ENCODE measurements at regions not wholly inside any gene's neighbourhood (a gene's known extent, or its start where the extent isn't known, plus 50 kb on each side); places are given as distances from the start of the nearest gene placed in this dataset.
A peak's percentile ranks its signal among the peaks of the same experiment; 100 is the strongest.
"Not testable (repeated sequence)": the region's sequence is repeated elsewhere in the genome, so short reads cannot be mapped to it uniquely, and the experiment has no call there.

GRCh38 chr1:182261655-182262054 is 129.9 kb downstream of the GLUL start:
- peaks cover 0 to 14% of the 10 kb centered on the region in 2 donors for H3K4me1 Mint-ChIP-seq
- peaks cover 0 to 1% of the 10 kb centered on the region in 2 donors for H3K9me3 Mint-ChIP-seq
- H3K27ac Mint-ChIP-seq = no peak overlapping the region
- H3K27me3 Mint-ChIP-seq = peaks cover 0 to 6% of the 10 kb centered on the region in 2 donors
- ATAC-seq (replicated peaks) = no peak
- DNase-seq = no peak
- H3K36me3 Mint-ChIP-seq = no peaks in the 10 kb centered on the region
- H3K4me3 Mint-ChIP-seq = no peak overlapping the region

GRCh38 chr1:182260516-182260915 is 131.1 kb downstream of the GLUL start:
- no peak for ATAC-seq (replicated peaks)
- H3K9me3 Mint-ChIP-seq = peaks cover 0 to 1% of the 10 kb centered on the region in 2 donors
- no peak overlapping the region for H3K4me3 Mint-ChIP-seq
- peaks cover 0 to 6% of the 10 kb centered on the region in 2 donors for H3K27me3 Mint-ChIP-seq
- H3K4me1 Mint-ChIP-seq = peaks cover 0 to 14% of the 10 kb centered on the region in 2 donors
- no peak for DNase-seq
- no peaks in the 10 kb centered on the region for H3K36me3 Mint-ChIP-seq
- H3K27ac Mint-ChIP-seq = no peak overlapping the region

- DNase-seq = no peak
- Mint-ChIP-seq H3K36me3 (no peaks in the 10 kb centered on the region), H3K27me3 (peaks cover 0 to 6% of the 10 kb centered on the region in 2 donors), H3K27ac (no peak overlapping the region), H3K9me3 (peaks cover 0 to 1% of the 10 kb centered on the region in 2 donors), H3K4me3 (no peak overlapping the region), H3K4me1 (peaks cover 0 to 14% of the 10 kb centered on the region in 2 donors)
- no peak for ATAC-seq (replicated peaks)
Observed at GRCh38 chr1:182259968-182260367, 131.6 kb downstream of the GLUL start.

GRCh38 chr1:182259229-182259872 is 132.2 kb downstream of the GLUL start:
- Mint-ChIP-seq H3K27me3 (peaks cover 0 to 6% of the 10 kb centered on the region in 2 donors), H3K27ac (no peak overlapping the region), H3K36me3 (no peaks in the 10 kb centered on the region), H3K9me3 (peaks cover 0 to 1% of the 10 kb centered on the region in 2 donors), H3K4me1 (peaks cover 0 to 14% of the 10 kb centered on the region in 2 donors), H3K4me3 (no peak overlapping the region)
- DNase-seq (no peak), ATAC-seq (replicated peaks) (peak; percentile 53 to 78)

- H3K27ac Mint-ChIP-seq = no peak overlapping the region
- no peaks in the 10 kb centered on the region for H3K36me3 Mint-ChIP-seq
- DNase-seq (no peak), ATAC-seq (replicated peaks) (no peak)
- H3K4me1 Mint-ChIP-seq = peaks cover 0 to 14% of the 10 kb centered on the region in 2 donors
- peaks cover 0 to 1% of the 10 kb centered on the region in 2 donors for H3K9me3 Mint-ChIP-seq
- peaks cover 0 to 6% of the 10 kb centered on the region in 2 donors for H3K27me3 Mint-ChIP-seq
- H3K4me3 Mint-ChIP-seq = no peak overlapping the region
Observed at GRCh38 chr1:182257369-182258063, 134.1 kb downstream of the GLUL start.

- H3K27me3 Mint-ChIP-seq = peaks cover 0 to 6% of the 10 kb centered on the region in 2 donors
- no peak overlapping the region for H3K4me3 Mint-ChIP-seq
- no peak overlapping the region for H3K27ac Mint-ChIP-seq
- DNase-seq = no peak
- no peak for ATAC-seq (replicated peaks)
- no peaks in the 10 kb centered on the region for H3K36me3 Mint-ChIP-seq
- peaks cover 0 to 14% of the 10 kb centered on the region in 2 donors for H3K4me1 Mint-ChIP-seq
- peaks cover 0 to 1% of the 10 kb centered on the region in 2 donors for H3K9me3 Mint-ChIP-seq
Observed at GRCh38 chr1:182256931-182257330, 134.7 kb downstream of the GLUL start.

GRCh38 chr1:182255494-182255893 is 136.1 kb downstream of the GLUL start:
- Mint-ChIP-seq H3K27me3 (peaks cover 0 to 6% of the 10 kb centered on the region in 2 donors), H3K9me3 (peaks cover 0 to 1% of the 10 kb centered on the region in 2 donors), H3K27ac (no peak overlapping the region)

GRCh38 chr1:182253319-182253860 is 138.2 kb downstream of the GLUL start:
- Mint-ChIP-seq H3K27me3 (no peaks in the 10 kb centered on the region), H3K9me3 (peaks cover 0 to 1% of the 10 kb centered on the region in 2 donors), H3K27ac (no peak overlapping the region), H3K4me1 (peaks cover 0 to 4% of the 10 kb centered on the region in 2 donors), H3K36me3 (no peaks in the 10 kb centered on the region), H3K4me3 (no peak overlapping the region)
- ATAC-seq (replicated peaks) (no peak), DNase-seq (no peak)

More at GRCh38 chr1:182255494-182255893, 136.1 kb downstream of the GLUL start:
- Mint-ChIP-seq H3K4me3 (no peak overlapping the region), H3K36me3 (no peaks in the 10 kb centered on the region), H3K4me1 (peaks cover 0 to 14% of the 10 kb centered on the region in 2 donors)
- ATAC-seq (replicated peaks) (no peak), DNase-seq (no peak)

- ATAC-seq (replicated peaks) (no peak), DNase-seq (no peak)
- H3K9me3 Mint-ChIP-seq = no peaks in the 10 kb centered on the region
- H3K27ac Mint-ChIP-seq = no peak overlapping the region
- no peak overlapping the region for H3K4me3 Mint-ChIP-seq
- H3K27me3 Mint-ChIP-seq = no peaks in the 10 kb centered on the region
- H3K4me1 Mint-ChIP-seq = no peaks in the 10 kb centered on the region
- H3K36me3 Mint-ChIP-seq = no peaks in the 10 kb centered on the region
Observed at GRCh38 chr1:182251561-182251960, 140.0 kb downstream of the GLUL start.

GRCh38 chr1:182249201-182249676 is 142.4 kb downstream of the GLUL start:
- Mint-ChIP-seq H3K36me3 (no peaks in the 10 kb centered on the region), H3K9me3 (no peaks in the 10 kb centered on the region), H3K27ac (no peak overlapping the region), H3K27me3 (no peaks in the 10 kb centered on the region), H3K4me1 (no peaks in the 10 kb centered on the region), H3K4me3 (no peak overlapping the region)
- no peak for DNase-seq
- peak; percentile 19 to 63 for ATAC-seq (replicated peaks)

GRCh38 chr1:182248721-182249120 is 142.9 kb downstream of the GLUL start:
- no peaks in the 10 kb centered on the region for H3K27me3 Mint-ChIP-seq
- H3K27ac Mint-ChIP-seq = no peak overlapping the region
- H3K4me3 Mint-ChIP-seq = no peak overlapping the region
- H3K4me1 Mint-ChIP-seq = no peaks in the 10 kb centered on the region
- no peaks in the 10 kb centered on the region for H3K9me3 Mint-ChIP-seq
- no peaks in the 10 kb centered on the region for H3K36me3 Mint-ChIP-seq
- ATAC-seq (replicated peaks) (no peak), DNase-seq (no peak)

GRCh38 chr1:182247813-182248212 is 143.8 kb downstream of the GLUL start:
- not testable (repeated sequence) for H3K4me1 Mint-ChIP-seq; H3K4me3 Mint-ChIP-seq; ATAC-seq (replicated peaks); H3K36me3 Mint-ChIP-seq; H3K9me3 Mint-ChIP-seq; DNase-seq; H3K27ac Mint-ChIP-seq; H3K27me3 Mint-ChIP-seq

- DNase-seq (no peak), ATAC-seq (replicated peaks) (no peak)
- Mint-ChIP-seq H3K9me3 (no peaks in the 10 kb centered on the region), H3K27ac (no peak overlapping the region), H3K4me3 (no peak overlapping the region), H3K36me3 (no peaks in the 10 kb centered on the region), H3K27me3 (peaks cover 6 to 7% of the 10 kb centered on the region in 2 donors), H3K4me1 (no peaks in the 10 kb centered on the region)
Observed at GRCh38 chr1:182246783-182247182, 144.8 kb downstream of the GLUL start.

GRCh38 chr1:182245040-182245439 is 146.6 kb downstream of the GLUL start:
- ATAC-seq (replicated peaks) (no peak), DNase-seq (no peak)
- peaks cover 7 to 11% of the 10 kb centered on the region in 2 donors for H3K27me3 Mint-ChIP-seq
- H3K4me3 Mint-ChIP-seq = no peak overlapping the region
- H3K4me1 Mint-ChIP-seq = no peaks in the 10 kb centered on the region
- H3K9me3 Mint-ChIP-seq = no peaks in the 10 kb centered on the region
- H3K27ac Mint-ChIP-seq = no peak overlapping the region
- H3K36me3 Mint-ChIP-seq = no peaks in the 10 kb centered on the region

- Mint-ChIP-seq H3K9me3 (no peaks in the 10 kb centered on the region), H3K27me3 (peaks cover 7 to 11% of the 10 kb centered on the region in 2 donors), H3K36me3 (no peaks in the 10 kb centered on the region), H3K27ac (no peak overlapping the region), H3K4me3 (no peak overlapping the region), H3K4me1 (no peaks in the 10 kb centered on the region)
- ATAC-seq (replicated peaks) = no peak
- no peak for DNase-seq
Observed at GRCh38 chr1:182244451-182244850, 147.1 kb downstream of the GLUL start.
